ENCODE measurements at regions not wholly inside any gene's neighbourhood (a gene's known extent, or its start where the extent isn't known, plus 50 kb on each side); places are given as distances from the start of the nearest gene placed in this dataset.

- no peaks in the 10 kb centered on the region for H3K79me2 ChIP-seq (ENCODE audit: low read depth)
- no peaks in the 10 kb centered on the region for H3K9me3 ChIP-seq (ENCODE audit: insufficient read depth, low read depth)
- H3K4me1 ChIP-seq (replicated peaks; ENCODE audit: insufficient read depth) = no peaks in the 10 kb centered on the region
- H3K4me2 ChIP-seq = no peak overlapping the region
- ChIA-PET CTCF (no interaction called here), POLR2A (ENCODE audit: unreplicated experiment) (no interaction called here)
- intact Hi-C loops (cut with micrococcal nuclease; ENCODE audit: unreplicated experiment) = no loop called here
- DNase-seq = no peak
- no peaks in the 10 kb centered on the region for H3K27me3 ChIP-seq (ENCODE audit: insufficient read depth, low read depth)
- H3K4me3 ChIP-seq = no peak overlapping the region
- H2AFZ ChIP-seq = no peak overlapping the region
- H3F3A ChIP-seq (ENCODE audit: insufficient read depth, low read depth) = no peaks in the 10 kb centered on the region
- no TSS peak for BruUV-seq (replicated peaks)
- no peak overlapping the region for H3K27ac ChIP-seq
- H4K20me1 ChIP-seq (ENCODE audit: insufficient read depth) = no peaks in the 10 kb centered on the region
- no peaks in the 10 kb centered on the region for H3K36me3 ChIP-seq (ENCODE audit: low read depth)
- no peaks in the 10 kb centered on the region for H3K9me2 ChIP-seq (ENCODE audit: insufficient read depth)
- TF ChIP-seq EZH2 (IDR thresholded peaks at IDR 0.05; ENCODE audit: low read depth) (no peak), CTCF (conservative IDR thresholded peaks at IDR 0.05) (no peak)
Measured at GRCh38 chr7:17713584-17713983, 226.7 kb downstream of the SNX13 start.

GRCh38 chr7:17716816-17717215 lies 223.5 kb downstream of the SNX13 start:
- POLR2A ChIA-PET (ENCODE audit: unreplicated experiment) = no interaction called here
- no peak overlapping the region for H3K4me2 ChIP-seq
- DNase-seq = no peak

GRCh38 chr7:17719998-17720397 lies 220.3 kb downstream of the SNX13 start:
- H4K20me1 ChIP-seq (ENCODE audit: insufficient read depth) = no peaks in the 10 kb centered on the region
- no peaks in the 10 kb centered on the region for H3K9me3 ChIP-seq (ENCODE audit: insufficient read depth, low read depth)
- H3K4me1 ChIP-seq (replicated peaks; ENCODE audit: insufficient read depth) = no peaks in the 10 kb centered on the region
- H3K79me2 ChIP-seq (ENCODE audit: low read depth) = no peaks in the 10 kb centered on the region
- H3K27ac ChIP-seq = no peak overlapping the region
- CTCF ChIA-PET = no interaction called here
- BruUV-seq (replicated peaks) = no TSS peak
- H3F3A ChIP-seq (ENCODE audit: insufficient read depth, low read depth) = no peaks in the 10 kb centered on the region
- H3K9me2 ChIP-seq (ENCODE audit: insufficient read depth) = no peaks in the 10 kb centered on the region
- no peaks in the 10 kb centered on the region for H3K27me3 ChIP-seq (ENCODE audit: insufficient read depth, low read depth)
- no peak for DNase-seq
- H3K4me3 ChIP-seq = no peak overlapping the region
- H3K36me3 ChIP-seq (ENCODE audit: low read depth) = no peaks in the 10 kb centered on the region
- no peak for TF ChIP-seq EZH2 (IDR thresholded peaks at IDR 0.05; ENCODE audit: low read depth)
- TF ChIP-seq CTCF (conservative IDR thresholded peaks at IDR 0.05) = no peak
- no peak overlapping the region for H3K4me2 ChIP-seq
- intact Hi-C loops (cut with micrococcal nuclease; ENCODE audit: unreplicated experiment) = no loop called here
- no peak overlapping the region for H2AFZ ChIP-seq
- POLR2A ChIA-PET (ENCODE audit: unreplicated experiment) = no interaction called here

More at GRCh38 chr7:17716816-17717215, 223.5 kb downstream of the SNX13 start:
- Histone ChIP-seq H3K27me3 (ENCODE audit: insufficient read depth, low read depth) (no peaks in the 10 kb centered on the region), H3K36me3 (ENCODE audit: low read depth) (no peaks in the 10 kb centered on the region), H3K79me2 (ENCODE audit: low read depth) (no peaks in the 10 kb centered on the region), H3K9me3 (ENCODE audit: insufficient read depth, low read depth) (no peaks in the 10 kb centered on the region), H4K20me1 (ENCODE audit: insufficient read depth) (no peaks in the 10 kb centered on the region), H2AFZ (no peak overlapping the region), H3K4me1 (replicated peaks; ENCODE audit: insufficient read depth) (no peaks in the 10 kb centered on the region), H3K27ac (no peak overlapping the region), H3K9me2 (ENCODE audit: insufficient read depth) (no peaks in the 10 kb centered on the region), H3K4me3 (no peak overlapping the region), H3F3A (ENCODE audit: insufficient read depth, low read depth) (no peaks in the 10 kb centered on the region)
- TF ChIP-seq CTCF (conservative IDR thresholded peaks at IDR 0.05) = no peak
- no peak for TF ChIP-seq EZH2 (IDR thresholded peaks at IDR 0.05; ENCODE audit: low read depth)
- intact Hi-C loops (cut with micrococcal nuclease; ENCODE audit: unreplicated experiment) = no loop called here
- no TSS peak for BruUV-seq (replicated peaks)
- CTCF ChIA-PET = no interaction called here

All from PC-9 (cell line).